Breast epithelium (tissue), 3 donors: ENCODE measurements at regions not wholly inside any gene's neighbourhood (a gene's known extent, or its start where the extent isn't known, plus 50 kb on each side); places are given as distances from the start of the nearest gene placed in this dataset.

ENCODE experiments used
- POLR2A ChIP-seq: fragments of 450-650 bp; IDR thresholded peaks from one replicate; pipeline ENCODE4 v1.6.1; 2016; ENCODE audit warnings: antibody characterized with exemption, mild to moderate bottlenecking, moderate library complexity
- POLR2AphosphoS5 ChIP-seq, 3 donors: sonication (generic); formaldehyde crosslinking; IDR thresholded peaks; one replicate each; pipeline ENCODE4 v1.6.1; 2017; ENCODE audit warnings: antibody characterized with exemption in 3 of 3
- TF ChIP-seq, protein P1 (sequence below), 3 donors: fragments of 450-650 bp; IDR thresholded peaks; one replicate each; pipeline ENCODE4 v1.5.1; 2016 to 2017; ENCODE audit warnings: antibody characterized with exemption in 3 of 3, mild to moderate bottlenecking in 3 of 3, moderate library complexity in 3 of 3

DNA sequence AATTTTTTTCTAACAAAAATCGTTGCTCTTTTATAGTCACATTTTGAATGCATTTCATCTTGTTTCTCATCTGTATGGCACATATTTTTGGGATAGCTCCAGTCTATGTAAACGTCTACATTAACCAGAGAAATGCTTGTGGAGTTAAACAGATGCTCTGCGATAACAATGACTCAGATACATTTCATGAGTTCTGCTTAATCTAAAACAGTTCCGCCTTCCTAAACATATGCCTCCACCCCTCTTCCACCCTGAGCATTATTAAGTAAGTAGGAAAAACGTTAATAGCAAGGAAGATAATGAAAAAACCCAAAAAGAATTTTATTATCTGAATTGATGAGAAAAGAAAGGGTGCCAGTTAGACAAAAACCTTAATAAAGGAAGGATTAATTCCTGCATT lies 396.1 kb downstream of the TUSC7 start:
- TF ChIP-seq, protein P1, sequence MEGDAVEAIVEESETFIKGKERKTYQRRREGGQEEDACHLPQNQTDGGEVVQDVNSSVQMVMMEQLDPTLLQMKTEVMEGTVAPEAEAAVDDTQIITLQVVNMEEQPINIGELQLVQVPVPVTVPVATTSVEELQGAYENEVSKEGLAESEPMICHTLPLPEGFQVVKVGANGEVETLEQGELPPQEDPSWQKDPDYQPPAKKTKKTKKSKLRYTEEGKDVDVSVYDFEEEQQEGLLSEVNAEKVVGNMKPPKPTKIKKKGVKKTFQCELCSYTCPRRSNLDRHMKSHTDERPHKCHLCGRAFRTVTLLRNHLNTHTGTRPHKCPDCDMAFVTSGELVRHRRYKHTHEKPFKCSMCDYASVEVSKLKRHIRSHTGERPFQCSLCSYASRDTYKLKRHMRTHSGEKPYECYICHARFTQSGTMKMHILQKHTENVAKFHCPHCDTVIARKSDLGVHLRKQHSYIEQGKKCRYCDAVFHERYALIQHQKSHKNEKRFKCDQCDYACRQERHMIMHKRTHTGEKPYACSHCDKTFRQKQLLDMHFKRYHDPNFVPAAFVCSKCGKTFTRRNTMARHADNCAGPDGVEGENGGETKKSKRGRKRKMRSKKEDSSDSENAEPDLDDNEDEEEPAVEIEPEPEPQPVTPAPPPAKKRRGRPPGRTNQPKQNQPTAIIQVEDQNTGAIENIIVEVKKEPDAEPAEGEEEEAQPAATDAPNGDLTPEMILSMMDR (IDR thresholded peaks at IDR 0.05), result no peak
- TF ChIP-seq POLR2A (no peak), POLR2AphosphoS5 (IDR thresholded peaks at IDR 0.05) (no peak)
